Caco-2 (cell line): ENCODE measurements at regions not wholly inside any gene's neighbourhood (a gene's known extent, or its start where the extent isn't known, plus 50 kb on each side); places are given as distances from the start of the nearest gene placed in this dataset.

ENCODE experiments used
- BruUV-seq: library from RNA; stranded (reverse); fragments of 400-500 nt; replicated peaks from 2 replicates; lab custom pipeline; 2021; lab: Mats Ljungman, UMichigan
- CTCF ChIA-PET: fragments of 300-600 bp; sonication (Branson Sonifier 250); formaldehyde crosslinking; loops from one replicate; lab custom pipeline; 2022; ENCODE audit warnings: antibody characterized with exemption; lab: Charles Lee
- POLR2A ChIA-PET: fragments of 300-600 bp; sonication (Branson Sonifier 250); formaldehyde crosslinking; loops from one replicate; lab custom pipeline; 2022; ENCODE audit warnings: antibody characterized with exemption; lab: Charles Lee
- DNase-seq, 2 experiments: peaks; one replicate each; pipeline versions ENCODE4 v3.0.0 to v3.0.0-alpha.2; 2020 to 2022
- H3K27me3 ChIP-seq: replicated peaks from 2 replicates; pipeline ENCODE4 v1.6.0; 2011; ENCODE audit warnings: low read length; ENCODE audit not compliant: control insufficient read depth, insufficient read depth
- H3K36me3 ChIP-seq: 2 replicates; pipeline ENCODE4 v1.5.1; 2011; ENCODE audit warnings: low read length; ENCODE audit not compliant: control insufficient read depth, insufficient read depth
- H3K4me1 ChIP-seq: fragments of 250-450 bp; sonication (Bioruptor Pico); 2 replicates; pipeline ENCODE4 v1.5.1; 2020; ENCODE audit warnings: mild to moderate bottlenecking
- H3K4me3 ChIP-seq: 2 replicates; pipeline ENCODE4 v1.5.1; 2011; ENCODE audit warnings: low read depth, mild to moderate bottlenecking, control low read depth, low read length
- H3K9me3 ChIP-seq: fragments of 250-450 bp; sonication (Bioruptor Pico); 2 replicates; pipeline ENCODE4 v1.5.1; 2020; ENCODE audit warnings: mild to moderate bottlenecking, moderate library complexity
- H3K27ac Mint-ChIP-seq: one replicate; pipeline ENCODE4 v1.8.0; 2022; ENCODE audit warnings: mixed read lengths; ENCODE audit not compliant: unreplicated experiment
- H3K27me3 Mint-ChIP-seq: one replicate; pipeline ENCODE4 v1.8.0; 2022; ENCODE audit warnings: mixed read lengths; ENCODE audit not compliant: insufficient read depth, unreplicated experiment
- H3K36me3 Mint-ChIP-seq: one replicate; pipeline ENCODE4 v1.8.0; 2022; ENCODE audit warnings: mild to moderate bottlenecking, mixed read lengths; ENCODE audit not compliant: insufficient read depth, unreplicated experiment
- H3K4me1 Mint-ChIP-seq: one replicate; pipeline ENCODE4 v1.8.0; 2022; ENCODE audit warnings: low read depth, mixed read lengths; ENCODE audit not compliant: unreplicated experiment
- H3K4me3 Mint-ChIP-seq: one replicate; pipeline ENCODE4 v1.8.0; 2022; ENCODE audit warnings: mild to moderate bottlenecking, moderate library complexity, mixed read lengths; ENCODE audit not compliant: unreplicated experiment
- H3K9me3 Mint-ChIP-seq: one replicate; pipeline ENCODE4 v1.8.0; 2022; ENCODE audit warnings: mixed read lengths; ENCODE audit not compliant: unreplicated experiment
- CTCF ChIP-seq, 2 experiments: fragments of 200-600 bp in 1 of 2; IDR thresholded peaks; 1 replicate in 1 of 2; 2 replicates in 1 of 2; pipeline versions ENCODE4 v1.5.1 to v1.8.0; 2011 to 2022; ENCODE audit warnings: antibody characterized with exemption in 1 of 2, control low read depth in 1 of 2, inconsistent platforms in 1 of 2, low read depth in 1 of 2, low read length in 1 of 2, mild to moderate bottlenecking in 1 of 2, moderate library complexity in 1 of 2; ENCODE audit not compliant: insufficient read depth in 1 of 2, severe bottlenecking in 1 of 2, unreplicated experiment in 1 of 2
- intact Hi-C: fragments of 100-400 bp; cut with micrococcal nuclease; formaldehyde crosslinking; loops from one replicate; pipeline ENCODE4 v1.10.0; 2022; ENCODE audit not compliant: unreplicated experiment

GRCh38 chr13:74867460-74867859, 614.5 kb downstream of the TBC1D4 start:
- Histone ChIP-seq H3K36me3 (no peaks in the 10 kb centered on the region), H3K27me3 (no peaks in the 10 kb centered on the region), H3K4me3 (no peak overlapping the region), H3K4me1 (no peaks in the 10 kb centered on the region), H3K9me3 (0 out of 2 replicates have a peak, but pooled peaks cover 4% of the 10 kb centered on the region)
- Mint-ChIP-seq H3K27me3 (no peaks in the 10 kb centered on the region), H3K36me3 (no peaks in the 10 kb centered on the region), H3K27ac (no peak overlapping the region), H3K4me3 (no peak overlapping the region), H3K4me1 (no peaks in the 10 kb centered on the region), H3K9me3 (peaks cover 7% of the 10 kb centered on the region)
- intact Hi-C loops: no loop called here
- POLR2A ChIA-PET: no interaction called here
- BruUV-seq: no TSS peak
- DNase-seq: no peak
- TF ChIP-seq CTCF (IDR thresholded peaks at IDR 0.05; ENCODE audit: insufficient read depth in 1 of 2, low read depth in 1 of 2, low read length in 1 of 2, severe bottlenecking in 1 of 2, unreplicated experiment in 1 of 2): no peak
- CTCF ChIA-PET: no interaction called here

- Mint-ChIP-seq H3K27me3 (no peaks in the 10 kb centered on the region), H3K27ac (no peak overlapping the region), H3K4me3 (no peak overlapping the region), H3K36me3 (no peaks in the 10 kb centered on the region), H3K4me1 (no peaks in the 10 kb centered on the region), H3K9me3 (peaks cover 7% of the 10 kb centered on the region)
- intact Hi-C loops: no loop called here
- Histone ChIP-seq H3K4me1 (no peaks in the 10 kb centered on the region), H3K9me3 (0 out of 2 replicates have a peak, but pooled peaks cover 4% of the 10 kb centered on the region), H3K36me3 (no peaks in the 10 kb centered on the region), H3K27me3 (no peaks in the 10 kb centered on the region), H3K4me3 (no peak overlapping the region)
- no peak for TF ChIP-seq CTCF (IDR thresholded peaks at IDR 0.05; ENCODE audit: insufficient read depth in 1 of 2, low read depth in 1 of 2, low read length in 1 of 2, severe bottlenecking in 1 of 2, unreplicated experiment in 1 of 2)
- BruUV-seq: no TSS peak
- CTCF ChIA-PET: no interaction called here
- POLR2A ChIA-PET: no interaction called here
- DNase-seq: no peak
These were observed 615.9 kb downstream of the TBC1D4 start for GRCh38 chr13:74866101-74866500.

- no TSS peak for BruUV-seq
- no peak for TF ChIP-seq CTCF (IDR thresholded peaks at IDR 0.05; ENCODE audit: insufficient read depth in 1 of 2, low read depth in 1 of 2, low read length in 1 of 2, severe bottlenecking in 1 of 2, unreplicated experiment in 1 of 2)
These were observed 616.3 kb downstream of the TBC1D4 start for GRCh38 chr13:74865656-74866055.

More at GRCh38 chr13:74865656-74866055, 616.3 kb downstream of the TBC1D4 start:
- ChIA-PET POLR2A (no interaction called here), CTCF (no interaction called here)
- intact Hi-C loops: no loop called here
- Mint-ChIP-seq H3K27me3 (no peaks in the 10 kb centered on the region), H3K4me3 (no peak overlapping the region), H3K27ac (no peak overlapping the region), H3K9me3 (peaks cover 7% of the 10 kb centered on the region), H3K36me3 (no peaks in the 10 kb centered on the region), H3K4me1 (no peaks in the 10 kb centered on the region)
- no peaks in the 10 kb centered on the region for H3K36me3 ChIP-seq
- H3K4me3 ChIP-seq: no peak overlapping the region
- 0 out of 2 replicates have a peak, but pooled peaks cover 4% of the 10 kb centered on the region for H3K9me3 ChIP-seq
- no peaks in the 10 kb centered on the region for H3K4me1 ChIP-seq
- no peak for DNase-seq
- no peaks in the 10 kb centered on the region for H3K27me3 ChIP-seq
